ENCODE measurements at regions not wholly inside any gene's neighbourhood (a gene's known extent, or its start where the extent isn't known, plus 50 kb on each side); places are given as distances from the start of the nearest gene placed in this dataset.

- Histone ChIP-seq H3K4me3 (ENCODE audit: low read depth in 1 of 2, low read length in 2 of 2) (no peak overlapping the region), H3K9me3 (ENCODE audit: control insufficient read depth in 1 of 2, low read length in 2 of 2) (no peaks in the 10 kb centered on the region), H3K27ac (ENCODE audit: low read depth, low read length) (no peak overlapping the region), H3K36me3 (ENCODE audit: control insufficient read depth in 1 of 2, insufficient read depth in 2 of 2, low read length in 2 of 2) (no peaks in the 10 kb centered on the region), H3K9ac (ENCODE audit: low read depth in 1 of 2, low read length in 2 of 2) (no peak overlapping the region), H3K27me3 (ENCODE audit: control insufficient read depth in 1 of 2, insufficient read depth in 2 of 2, low read length in 2 of 2) (no peaks in the 10 kb centered on the region), H3K4me1 (ENCODE audit: control insufficient read depth in 1 of 2, insufficient read depth in 2 of 2, low read length in 2 of 2) (no peaks in the 10 kb centered on the region)
Observed at GRCh38 chr14:21724090-21724973, 50.7 kb upstream of the OR4E1 start.

- H3K4me3 ChIP-seq (ENCODE audit: low read depth in 1 of 2, low read length in 2 of 2) = no peak overlapping the region
- no peaks in the 10 kb centered on the region for H3K27me3 ChIP-seq (ENCODE audit: control insufficient read depth in 1 of 2, insufficient read depth in 2 of 2, low read length in 2 of 2)
- H3K36me3 ChIP-seq (ENCODE audit: control insufficient read depth in 1 of 2, insufficient read depth in 2 of 2, low read length in 2 of 2) = no peaks in the 10 kb centered on the region
- H3K4me1 ChIP-seq (ENCODE audit: control insufficient read depth in 1 of 2, insufficient read depth in 2 of 2, low read length in 2 of 2) = no peaks in the 10 kb centered on the region
- no peaks in the 10 kb centered on the region for H3K9me3 ChIP-seq (ENCODE audit: control insufficient read depth in 1 of 2, low read length in 2 of 2)
- H3K9ac ChIP-seq (ENCODE audit: low read depth in 1 of 2, low read length in 2 of 2) = no peak overlapping the region
- H3K27ac ChIP-seq (ENCODE audit: low read depth, low read length) = no peak overlapping the region
Observed at GRCh38 chr14:21723431-21724045, 49.9 kb upstream of the OR4E1 start.

All from duodenal mucosa (tissue), 2 donors.